ENCODE measurements at regions not wholly inside any gene's neighbourhood (a gene's known extent, or its start where the extent isn't known, plus 50 kb on each side); places are given as distances from the start of the nearest gene placed in this dataset.

GRCh38 chr14:50040401-50040775 is 76.0 kb downstream of the VCPKMT start:
- DNase-seq (ENCODE audit: low spot score) = peak; percentile 31
- Mint-ChIP-seq H3K27me3 (ENCODE audit: low read depth) (no peaks in the 10 kb centered on the region), H3K27ac (peak overlapping the region; percentile 97), H3K9me3 (peaks cover under 1% of the 10 kb centered on the region), H3K4me3 (ENCODE audit: low read depth) (peak overlapping the region; percentile 77), H3K4me1 (ENCODE audit: low read depth) (peaks cover 55% of the 10 kb centered on the region), H3K36me3 (ENCODE audit: low read depth) (peaks cover 35% of the 10 kb centered on the region)
- intact Hi-C loops (cut with micrococcal nuclease) = no loop called here

GRCh38 chr14:50040895-50041465 is 75.4 kb downstream of the VCPKMT start:
- Mint-ChIP-seq H3K27ac (peak overlapping the region; percentile 97), H3K4me1 (ENCODE audit: low read depth) (peaks cover 61% of the 10 kb centered on the region), H3K27me3 (ENCODE audit: low read depth) (no peaks in the 10 kb centered on the region), H3K4me3 (ENCODE audit: low read depth) (peak overlapping the region; percentile 77), H3K9me3 (peaks cover 6% of the 10 kb centered on the region), H3K36me3 (ENCODE audit: low read depth) (peaks cover 41% of the 10 kb centered on the region)
- intact Hi-C loops (cut with micrococcal nuclease) = no loop called here
- no peak for DNase-seq (ENCODE audit: low spot score)

- H3K36me3 Mint-ChIP-seq (ENCODE audit: low read depth) = peaks cover 35% of the 10 kb centered on the region
- intact Hi-C loops (cut with micrococcal nuclease) = no loop called here
- H3K9me3 Mint-ChIP-seq = peaks cover 7% of the 10 kb centered on the region
- DNase-seq (ENCODE audit: low spot score) = no peak
- no peaks in the 10 kb centered on the region for H3K27me3 Mint-ChIP-seq (ENCODE audit: low read depth)
- no peak overlapping the region for H3K4me3 Mint-ChIP-seq (ENCODE audit: low read depth)
- H3K4me1 Mint-ChIP-seq (ENCODE audit: low read depth) = peaks cover 67% of the 10 kb centered on the region
- H3K27ac Mint-ChIP-seq = no peak overlapping the region
These were observed 74.4 kb downstream of the VCPKMT start for GRCh38 chr14:50041980-50042379.

GRCh38 chr14:50044042-50044651 is 72.2 kb downstream of the VCPKMT start:
- Mint-ChIP-seq H3K36me3 (ENCODE audit: low read depth) (peaks cover 17% of the 10 kb centered on the region), H3K4me1 (ENCODE audit: low read depth) (peaks cover 58% of the 10 kb centered on the region), H3K9me3 (peaks cover 7% of the 10 kb centered on the region), H3K4me3 (ENCODE audit: low read depth) (peak overlapping the region; percentile 20), H3K27me3 (ENCODE audit: low read depth) (no peaks in the 10 kb centered on the region), H3K27ac (peak overlapping the region; percentile 87)
- no peak for DNase-seq (ENCODE audit: low spot score)
- intact Hi-C loops (cut with micrococcal nuclease) = no loop called here

- Mint-ChIP-seq H3K36me3 (ENCODE audit: low read depth) (peaks cover 16% of the 10 kb centered on the region), H3K4me1 (ENCODE audit: low read depth) (peaks cover 50% of the 10 kb centered on the region), H3K4me3 (ENCODE audit: low read depth) (no peak overlapping the region), H3K27me3 (ENCODE audit: low read depth) (no peaks in the 10 kb centered on the region), H3K9me3 (peaks cover 7% of the 10 kb centered on the region), H3K27ac (peak overlapping the region; percentile 88)
- intact Hi-C loops (cut with micrococcal nuclease) = loop anchor here (1.0 kb wide), 2 partner anchors 16 to 43 kb away; no protein-coding TSS in a partner anchor
- peak; percentile 75 for DNase-seq (ENCODE audit: low spot score)
These were observed 71.2 kb downstream of the VCPKMT start for GRCh38 chr14:50045039-50045711.

GRCh38 chr14:50045837-50046236 is 70.5 kb downstream of the VCPKMT start:
- intact Hi-C loops (cut with micrococcal nuclease) = loop anchor here (1.0 kb wide), 3 partner anchors 8 to 44 kb away; no protein-coding TSS in a partner anchor
- Mint-ChIP-seq H3K27me3 (ENCODE audit: low read depth) (no peaks in the 10 kb centered on the region), H3K36me3 (ENCODE audit: low read depth) (peaks cover 10% of the 10 kb centered on the region), H3K4me3 (ENCODE audit: low read depth) (no peak overlapping the region), H3K4me1 (ENCODE audit: low read depth) (peaks cover 44% of the 10 kb centered on the region), H3K27ac (peak overlapping the region; percentile 88), H3K9me3 (peaks cover 7% of the 10 kb centered on the region)
- no peak for DNase-seq (ENCODE audit: low spot score)

- Mint-ChIP-seq H3K36me3 (ENCODE audit: low read depth) (peaks cover 10% of the 10 kb centered on the region), H3K9me3 (peaks cover 7% of the 10 kb centered on the region)
These were observed 69.1 kb downstream of the VCPKMT start for GRCh38 chr14:50047274-50047676.

GRCh38 chr14:50049093-50049492 is 67.3 kb downstream of the VCPKMT start:
- peaks cover 7% of the 10 kb centered on the region for H3K9me3 Mint-ChIP-seq
- H3K4me3 Mint-ChIP-seq (ENCODE audit: low read depth) = no peak overlapping the region
- DNase-seq (ENCODE audit: low spot score) = no peak
- H3K27ac Mint-ChIP-seq = no peak overlapping the region
- peaks cover 32% of the 10 kb centered on the region for H3K4me1 Mint-ChIP-seq (ENCODE audit: low read depth)
- H3K27me3 Mint-ChIP-seq (ENCODE audit: low read depth) = no peaks in the 10 kb centered on the region
- intact Hi-C loops (cut with micrococcal nuclease) = no loop called here
- peaks cover 10% of the 10 kb centered on the region for H3K36me3 Mint-ChIP-seq (ENCODE audit: low read depth)

More at GRCh38 chr14:50047274-50047676, 69.1 kb downstream of the VCPKMT start:
- DNase-seq (ENCODE audit: low spot score) = no peak
- no peaks in the 10 kb centered on the region for H3K27me3 Mint-ChIP-seq (ENCODE audit: low read depth)
- H3K4me3 Mint-ChIP-seq (ENCODE audit: low read depth) = no peak overlapping the region
- intact Hi-C loops (cut with micrococcal nuclease) = no loop called here
- H3K27ac Mint-ChIP-seq = peak overlapping the region; percentile 0
- peaks cover 37% of the 10 kb centered on the region for H3K4me1 Mint-ChIP-seq (ENCODE audit: low read depth)

- peaks cover 7% of the 10 kb centered on the region for H3K9me3 Mint-ChIP-seq
- no peak overlapping the region for H3K4me3 Mint-ChIP-seq (ENCODE audit: low read depth)
- H3K36me3 Mint-ChIP-seq (ENCODE audit: low read depth) = peaks cover 10% of the 10 kb centered on the region
- DNase-seq (ENCODE audit: low spot score) = no peak
- intact Hi-C loops (cut with micrococcal nuclease) = no loop called here
- no peak overlapping the region for H3K27ac Mint-ChIP-seq
- H3K4me1 Mint-ChIP-seq (ENCODE audit: low read depth) = peaks cover 25% of the 10 kb centered on the region
- H3K27me3 Mint-ChIP-seq (ENCODE audit: low read depth) = no peaks in the 10 kb centered on the region
These were observed 66.4 kb downstream of the VCPKMT start for GRCh38 chr14:50049703-50050570.

GRCh38 chr14:50051106-50051505 is 65.3 kb downstream of the VCPKMT start:
- intact Hi-C loops (cut with micrococcal nuclease) = no loop called here
- no peaks in the 10 kb centered on the region for H3K9me3 Mint-ChIP-seq

GRCh38 chr14:50051706-50052105 is 64.7 kb downstream of the VCPKMT start:
- Mint-ChIP-seq H3K27ac (no peak overlapping the region), H3K4me3 (ENCODE audit: low read depth) (no peak overlapping the region), H3K9me3 (no peaks in the 10 kb centered on the region), H3K27me3 (ENCODE audit: low read depth) (no peaks in the 10 kb centered on the region), H3K4me1 (ENCODE audit: low read depth) (peaks cover 13% of the 10 kb centered on the region), H3K36me3 (ENCODE audit: low read depth) (no peaks in the 10 kb centered on the region)
- DNase-seq (ENCODE audit: low spot score) = no peak
- intact Hi-C loops (cut with micrococcal nuclease) = no loop called here

More at GRCh38 chr14:50051106-50051505, 65.3 kb downstream of the VCPKMT start:
- Mint-ChIP-seq H3K27ac (no peak overlapping the region), H3K27me3 (ENCODE audit: low read depth) (no peaks in the 10 kb centered on the region), H3K4me3 (ENCODE audit: low read depth) (no peak overlapping the region), H3K36me3 (ENCODE audit: low read depth) (peaks cover under 1% of the 10 kb centered on the region), H3K4me1 (ENCODE audit: low read depth) (peaks cover 15% of the 10 kb centered on the region)
- DNase-seq (ENCODE audit: low spot score) = no peak

- no peak for DNase-seq (ENCODE audit: low spot score)
- H3K27me3 Mint-ChIP-seq (ENCODE audit: low read depth) = no peaks in the 10 kb centered on the region
- H3K27ac Mint-ChIP-seq = no peak overlapping the region
- H3K4me3 Mint-ChIP-seq (ENCODE audit: low read depth) = no peak overlapping the region
- no peaks in the 10 kb centered on the region for H3K36me3 Mint-ChIP-seq (ENCODE audit: low read depth)
- peaks cover 16% of the 10 kb centered on the region for H3K4me1 Mint-ChIP-seq (ENCODE audit: low read depth)
- no peaks in the 10 kb centered on the region for H3K9me3 Mint-ChIP-seq
- intact Hi-C loops (cut with micrococcal nuclease) = no loop called here
These were observed 63.9 kb downstream of the VCPKMT start for GRCh38 chr14:50052517-50052916.

Data from activated T-helper 2 cell treated with anti-CD3 and anti-CD28 coated beads, Interferon-gamma antibody, Interleukin-2, Interleukin-4, amounts not matched to agents 10 μg/mL and 5 μg/mL and 100 μg/mL, durations not matched to agents 14 hours and 24 hours and 36 hours (primary cell).